Loucy (cell line): ENCODE measurements at regions not wholly inside any gene's neighbourhood (a gene's known extent, or its start where the extent isn't known, plus 50 kb on each side); places are given as distances from the start of the nearest gene placed in this dataset.

Experiments
- CTCF ChIP-seq: fragments of 200-600 bp; sonication (generic); conservative IDR thresholded peaks from 2 replicates; pipeline ENCODE4 v1.5.1; 2014; ENCODE audit warnings: mild to moderate bottlenecking, antibody characterized with exemption, low read length
- EZH2phosphoT487 ChIP-seq: fragments of 200-600 bp; IDR thresholded peaks from 2 replicates; pipeline ENCODE4 v1.6.1; 2018; ENCODE audit warnings: antibody characterized with exemption, mild to moderate bottlenecking, moderate library complexity, borderline replicate concordance

- no peak for TF ChIP-seq CTCF
- TF ChIP-seq EZH2phosphoT487: no peak
Observed at GRCh38 chr14:76927971-76928700, 100.4 kb downstream of the IRF2BPL start.
